ENCODE measurements at regions not wholly inside any gene's neighbourhood (a gene's known extent, or its start where the extent isn't known, plus 50 kb on each side); places are given as distances from the start of the nearest gene placed in this dataset.
"Not testable (repeated sequence)": the region's sequence is repeated elsewhere in the genome, so short reads cannot be mapped to it uniquely, and the experiment has no call there.

DNA sequence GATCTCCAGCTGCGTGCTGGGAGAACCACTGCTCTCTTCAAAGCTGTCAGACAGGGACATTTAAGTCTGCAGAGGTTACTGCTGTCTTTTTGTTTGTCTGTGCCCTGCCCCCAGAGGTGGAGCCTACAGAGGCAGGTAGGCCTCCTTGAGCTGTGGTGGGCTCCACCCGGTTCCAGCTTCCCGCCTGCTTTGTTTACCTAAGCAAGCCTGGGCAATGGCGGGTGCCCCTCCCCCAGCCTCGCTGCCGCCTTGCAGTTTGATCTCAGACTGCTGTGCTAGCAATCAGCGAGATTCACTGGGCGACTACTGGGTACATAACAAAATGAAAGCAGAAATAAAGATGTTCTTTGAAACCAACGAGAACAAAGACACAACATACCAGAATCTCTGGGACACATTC is 194.3 kb downstream of the OSR1 start:
- H3K27me3 ChIP-seq (ENCODE audit: control insufficient read depth in 2 of 2, insufficient read depth in 2 of 2, low read length in 2 of 2); H4K20me1 ChIP-seq (replicated peaks; ENCODE audit: control insufficient read depth, insufficient read depth, low read length); H3K36me3 ChIP-seq (ENCODE audit: control insufficient read depth, insufficient read depth, low read length); CTCF ChIA-PET (ENCODE audit: low intra/inter-chr PET ratio); H3K27ac ChIP-seq (ENCODE audit: extremely low read depth, low read depth, low read length); BruUV-seq (replicated peaks); in situ Hi-C loops (cut with MboI); H3K9ac ChIP-seq (ENCODE audit: insufficient read depth in 1 of 2, low read depth in 2 of 2, low read length in 2 of 2); intact Hi-C loops (cut with micrococcal nuclease); ATAC-seq; FAIRE-seq; POLR2A ChIA-PET; H3K4me3 ChIP-seq; H3K4me2 ChIP-seq (ENCODE audit: insufficient read depth, low read length); H3K79me2 ChIP-seq (ENCODE audit: control insufficient read depth, insufficient read depth, low read length); H3K9me3 ChIP-seq (replicated peaks; ENCODE audit: control insufficient read depth, insufficient read depth, low read depth, low read length); H3K9me1 ChIP-seq (ENCODE audit: control insufficient read depth, insufficient read depth, low read length); DNase-seq (ENCODE audit: extremely low read depth in 1 of 4, low spot score in 3 of 4); H2AFZ ChIP-seq (ENCODE audit: low read depth, low read length); H3K4me1 ChIP-seq (replicated peaks in 1 of 2; ENCODE audit: control insufficient read depth in 2 of 2, insufficient read depth in 2 of 2, low read length in 2 of 2): not testable (repeated sequence)
- 0% methylated on average over 7 of the region's 9 CpGs for WGBS (ENCODE audit: insufficient coverage, low coverage, missing lambda C conversion rate)

DNA sequence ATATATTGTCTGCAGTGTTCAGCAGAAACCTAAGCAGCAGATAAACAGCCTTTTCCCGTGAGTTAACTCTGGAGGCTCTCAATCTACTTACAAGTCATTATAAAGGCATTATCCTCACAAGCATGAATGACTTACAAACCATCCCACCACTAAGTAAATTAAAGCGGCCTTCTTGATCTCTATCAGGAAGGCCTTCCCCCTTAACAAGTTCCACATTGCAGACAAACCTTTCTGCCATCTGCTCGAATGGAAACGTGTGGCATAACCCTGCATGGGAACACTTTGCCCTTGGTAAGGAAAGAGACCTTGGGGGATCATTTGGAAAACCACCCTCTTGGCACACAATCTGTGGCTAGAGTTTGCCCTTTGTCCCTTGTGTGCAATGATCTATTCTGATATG is 199.5 kb downstream of the OSR1 start:
- ChIA-PET CTCF (ENCODE audit: low intra/inter-chr PET ratio) (no interaction called here), POLR2A (no interaction called here)
- FAIRE-seq (no peak), ATAC-seq (no peak), DNase-seq (ENCODE audit: extremely low read depth in 1 of 4, low spot score in 3 of 4) (no peak)
- no peaks in the 10 kb centered on the region for H3K9me1 ChIP-seq (ENCODE audit: control insufficient read depth, insufficient read depth, low read length)
- H3K79me2 ChIP-seq (ENCODE audit: control insufficient read depth, insufficient read depth, low read length) = no peaks in the 10 kb centered on the region
- H3K27me3 ChIP-seq (ENCODE audit: control insufficient read depth in 2 of 2, insufficient read depth in 2 of 2, low read length in 2 of 2) = no peaks in the 10 kb centered on the region
- no peaks in the 10 kb centered on the region for H3K36me3 ChIP-seq (ENCODE audit: control insufficient read depth, insufficient read depth, low read length)
- TF ChIP-seq TRIM28 (IDR thresholded peaks at IDR 0.05) = no peak
- TF ChIP-seq RBM34 (IDR thresholded peaks at IDR 0.05; ENCODE audit: borderline replicate concordance, insufficient read depth, low read length) = no peak
- TF ChIP-seq ZNF316 (IDR thresholded peaks at IDR 0.05) = no peak
- no peak for TF ChIP-seq SREBF1 (IDR thresholded peaks at IDR 0.05; ENCODE audit: borderline replicate concordance, low read depth, low read length)
- TF ChIP-seq ZNF133 (CRISPR knock-in tag; IDR thresholded peaks at IDR 0.05) = no peak
- no peak for TF ChIP-seq ATF1 (CRISPR knock-in tag; IDR thresholded peaks at IDR 0.05)
- TF ChIP-seq ATF1 (tag; IDR thresholded peaks at IDR 0.05) = no peak
- no peak for TF ChIP-seq FUS (optimal IDR thresholded peaks at IDR 0.05; ENCODE audit: low read depth, low read length)
- TF ChIP-seq, protein P1, sequence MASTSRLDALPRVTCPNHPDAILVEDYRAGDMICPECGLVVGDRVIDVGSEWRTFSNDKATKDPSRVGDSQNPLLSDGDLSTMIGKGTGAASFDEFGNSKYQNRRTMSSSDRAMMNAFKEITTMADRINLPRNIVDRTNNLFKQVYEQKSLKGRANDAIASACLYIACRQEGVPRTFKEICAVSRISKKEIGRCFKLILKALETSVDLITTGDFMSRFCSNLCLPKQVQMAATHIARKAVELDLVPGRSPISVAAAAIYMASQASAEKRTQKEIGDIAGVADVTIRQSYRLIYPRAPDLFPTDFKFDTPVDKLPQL (IDR thresholded peaks at IDR 0.05; ENCODE audit: extremely low read depth, insufficient read length) = no peak
- intact Hi-C loops (cut with micrococcal nuclease) (no loop called here), in situ Hi-C loops (cut with MboI) (no loop called here)
- no peaks in the 10 kb centered on the region for H3K4me1 ChIP-seq (replicated peaks in 1 of 2; ENCODE audit: control insufficient read depth in 2 of 2, insufficient read depth in 2 of 2, low read length in 2 of 2)
- BruUV-seq (replicated peaks) = no TSS peak
- H3K27ac ChIP-seq (ENCODE audit: extremely low read depth, low read depth, low read length) = no peak overlapping the region
- H4K20me1 ChIP-seq (replicated peaks; ENCODE audit: control insufficient read depth, insufficient read depth, low read length) = no peaks in the 10 kb centered on the region
- no peaks in the 10 kb centered on the region for H3K9me3 ChIP-seq (replicated peaks; ENCODE audit: control insufficient read depth, insufficient read depth, low read depth, low read length)
- no peak overlapping the region for H3K4me3 ChIP-seq
- no peak overlapping the region for H2AFZ ChIP-seq (ENCODE audit: low read depth, low read length)
- no peak overlapping the region for H3K9ac ChIP-seq (ENCODE audit: insufficient read depth in 1 of 2, low read depth in 2 of 2, low read length in 2 of 2)
- no peak overlapping the region for H3K4me2 ChIP-seq (ENCODE audit: insufficient read depth, low read length)
- WGBS (ENCODE audit: insufficient coverage, low coverage, missing lambda C conversion rate) = 0% methylated on average over 4 of the region's 4 CpGs
